HG03520 (cell line): ENCODE measurements at regions not wholly inside any gene's neighbourhood (a gene's known extent, or its start where the extent isn't known, plus 50 kb on each side); places are given as distances from the start of the nearest gene placed in this dataset.

ENCODE experiments used
- ATAC-seq: cut with Tn5 transposase; IDR thresholded peaks from one replicate; pipeline ENCODE4 v1.9.1; 2021; ENCODE audit warnings: mild to moderate bottlenecking, moderate library complexity; ENCODE audit not compliant: unreplicated experiment

DNA sequence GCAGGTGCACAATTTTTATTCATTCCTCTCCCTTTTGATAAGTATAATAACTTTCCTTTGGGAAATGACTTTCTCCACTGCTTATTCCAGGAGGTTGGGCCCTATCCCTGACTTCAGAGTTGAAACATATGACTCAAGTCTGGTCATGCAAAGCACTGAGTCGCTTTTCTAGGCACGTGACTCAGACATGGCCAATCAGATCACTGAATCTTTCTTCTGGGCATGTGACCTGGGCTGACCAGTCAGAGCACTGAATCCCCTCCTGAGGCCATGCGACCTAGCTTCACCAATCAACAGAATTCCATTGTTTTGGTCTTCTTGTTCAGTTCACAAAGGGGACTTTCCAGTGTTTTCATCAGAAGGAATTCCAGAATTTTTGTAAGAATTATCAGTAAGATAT lies 377.1 kb upstream of the KITLG start:
- ATAC-seq: no peak

DNA sequence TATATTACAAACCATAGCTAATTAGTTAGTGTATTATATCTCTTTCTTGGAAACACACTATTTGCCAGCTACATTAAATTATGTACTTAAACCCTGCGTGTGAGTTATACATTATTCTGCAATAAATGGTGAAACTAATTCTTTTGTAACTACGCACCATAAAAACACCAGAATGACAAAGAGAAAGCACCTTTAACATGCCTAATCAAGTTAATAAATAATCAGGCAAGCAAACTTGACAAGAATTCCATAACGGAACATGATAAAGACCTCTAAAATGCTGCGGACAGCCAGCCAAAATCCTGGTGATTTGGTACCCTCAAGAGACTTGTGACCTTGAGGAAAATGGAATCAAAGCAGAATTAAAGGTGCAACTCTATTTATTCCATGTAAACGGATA lies 375.3 kb upstream of the KITLG start:
- ATAC-seq: no peak

DNA sequence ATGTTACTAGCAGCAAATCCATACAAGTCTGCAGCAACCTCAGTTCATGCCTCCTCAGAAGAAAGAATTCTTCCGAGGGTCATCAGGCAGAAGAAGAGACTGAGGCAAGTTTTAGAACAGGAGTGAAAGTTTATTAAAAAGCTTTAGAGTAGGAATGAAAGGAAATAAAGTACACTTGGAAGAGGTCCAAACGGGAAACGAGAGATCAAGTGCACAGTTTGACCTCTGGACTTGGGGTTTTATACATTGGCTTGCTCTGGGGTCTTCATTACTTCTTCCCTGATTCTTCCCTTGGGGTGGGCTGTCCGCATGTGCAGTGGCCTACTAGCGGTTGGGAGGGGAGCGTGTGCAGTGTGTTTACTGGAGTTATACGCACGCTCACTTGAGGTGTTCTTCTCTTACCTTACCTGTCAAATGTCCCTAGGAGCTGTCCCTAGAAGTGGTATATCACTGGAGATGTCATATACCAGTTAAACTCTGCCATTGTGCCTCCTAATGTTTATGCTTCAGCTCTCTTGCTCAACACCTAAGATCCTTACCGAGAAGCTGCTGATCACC lies 372.8 kb upstream of the KITLG start:
- no peak for ATAC-seq

DNA sequence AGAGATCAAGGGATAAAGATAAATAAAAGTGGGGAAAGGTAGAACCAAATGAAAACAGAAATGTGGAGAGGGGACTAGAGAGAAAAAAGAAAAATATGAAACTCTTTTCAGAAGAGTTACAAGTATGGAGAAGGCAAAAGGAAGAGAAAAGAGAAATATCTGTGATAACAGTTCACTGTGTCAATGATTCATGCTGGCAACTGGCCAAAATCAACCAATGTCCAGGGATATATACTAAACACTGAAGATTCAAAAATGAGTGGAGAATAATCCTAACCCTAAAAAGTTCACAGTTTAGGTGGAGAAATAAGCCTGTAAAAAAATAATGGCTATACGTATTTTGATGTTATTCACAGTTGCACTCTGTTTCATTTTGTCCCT lies 372.3 kb upstream of the KITLG start:
- no peak for ATAC-seq

DNA sequence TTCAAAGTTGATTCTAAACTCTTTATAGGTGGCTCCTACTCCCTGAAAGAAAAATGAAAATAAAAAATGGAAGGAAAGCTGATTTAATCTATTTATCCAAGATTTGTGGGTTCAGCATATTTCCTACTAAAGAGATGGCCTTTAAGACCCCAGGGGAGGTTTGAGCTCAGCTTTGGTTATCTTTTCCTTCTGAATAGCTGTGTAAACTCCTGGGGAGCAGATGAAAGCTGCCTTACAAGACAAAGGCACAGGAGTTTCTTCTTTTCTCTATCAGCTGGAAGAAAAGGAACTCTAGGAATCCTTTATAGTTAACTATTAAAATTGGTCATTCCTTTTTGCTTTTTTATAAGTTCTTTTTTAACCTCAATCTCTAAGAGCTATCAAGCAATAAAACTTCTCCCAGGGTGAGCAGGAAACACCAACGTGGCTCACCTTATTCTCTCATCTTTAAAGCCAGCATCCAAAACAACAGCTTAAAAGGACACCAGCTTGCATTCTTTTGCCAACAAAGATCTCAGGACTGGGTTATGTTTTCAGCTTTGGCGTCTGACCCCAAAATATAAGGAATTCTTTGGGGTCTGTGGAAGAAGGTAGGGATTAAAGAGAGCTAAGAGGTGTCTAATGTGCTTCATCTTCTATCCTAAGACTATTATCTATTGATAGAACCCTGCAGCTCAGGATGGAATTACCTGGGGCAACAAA lies 371.7 kb upstream of the KITLG start:
- ATAC-seq: no peak

DNA sequence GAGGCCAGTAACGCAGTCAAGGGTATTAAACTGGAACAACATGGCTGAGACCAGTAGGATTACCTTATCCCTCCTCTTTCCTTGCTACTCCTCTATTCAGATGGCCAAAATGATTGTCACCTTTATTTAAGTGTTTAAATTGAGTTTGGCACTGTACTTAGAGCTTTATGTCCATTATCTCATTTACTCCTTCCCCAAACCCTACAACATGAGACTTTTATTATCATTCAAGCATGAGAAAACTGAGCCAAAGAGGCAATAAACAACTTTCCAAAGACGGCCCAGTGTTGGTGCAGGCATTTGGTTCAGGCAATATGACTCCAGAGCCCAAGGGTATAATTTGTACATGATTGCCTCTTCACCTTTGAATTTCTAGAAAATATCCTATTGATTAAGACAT lies 370.9 kb upstream of the KITLG start:
- no peak for ATAC-seq

DNA sequence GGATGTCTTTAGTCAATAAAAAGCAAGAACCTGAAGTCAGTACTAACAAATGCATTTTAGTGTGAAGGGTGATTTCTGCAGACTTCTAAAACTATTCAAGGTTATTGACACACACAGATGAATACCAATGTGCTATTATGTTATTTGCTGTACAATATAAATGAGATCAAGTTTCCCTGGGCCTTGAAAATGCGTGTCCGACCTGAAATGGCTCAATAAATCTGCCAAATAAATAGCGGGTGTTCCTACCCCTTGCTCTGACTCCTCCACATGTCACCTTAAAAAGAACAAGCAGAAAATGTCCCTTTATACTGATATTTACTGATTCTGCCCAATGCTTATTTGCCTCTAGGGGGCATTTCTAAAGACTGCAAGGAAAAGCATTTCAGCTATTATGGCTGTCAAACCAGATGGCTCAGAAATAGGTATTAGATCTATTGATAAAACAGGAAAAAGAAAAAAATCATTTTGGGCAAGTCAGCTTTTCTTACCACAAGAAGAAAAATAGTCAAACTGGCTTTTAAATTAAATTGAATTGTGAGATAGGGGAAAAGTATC lies 367.3 kb upstream of the KITLG start:
- ATAC-seq: no peak

DNA sequence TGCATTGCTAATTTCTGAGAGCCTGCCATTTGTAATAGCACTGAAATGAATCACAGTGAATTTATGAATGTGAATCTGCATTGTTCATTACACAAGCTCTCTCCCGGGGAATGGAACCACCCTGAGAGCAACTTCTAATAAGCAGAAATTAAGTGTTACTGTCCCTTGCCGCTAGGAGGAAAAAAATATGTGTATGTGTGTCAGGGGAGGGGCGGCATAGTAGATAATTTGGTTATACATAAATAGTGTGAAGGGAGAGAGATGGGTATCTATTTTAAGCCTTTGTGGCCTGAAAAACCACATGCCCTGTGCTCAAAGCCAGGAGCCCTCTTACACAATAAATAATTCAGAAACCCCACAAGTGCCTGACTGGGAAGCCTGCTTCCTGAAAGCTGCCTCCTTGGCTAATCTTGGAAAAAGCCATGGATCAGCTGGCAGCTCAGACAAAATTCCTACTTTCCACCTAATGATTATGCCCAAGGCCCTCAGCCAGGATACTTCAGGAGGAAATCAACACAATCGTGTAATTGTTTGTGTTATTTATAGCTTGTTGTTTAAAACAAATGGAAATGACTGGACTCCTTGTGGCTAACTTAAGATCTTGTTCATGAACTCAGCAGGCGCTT lies 366.2 kb upstream of the KITLG start:
- ATAC-seq: peak; percentile 64

DNA sequence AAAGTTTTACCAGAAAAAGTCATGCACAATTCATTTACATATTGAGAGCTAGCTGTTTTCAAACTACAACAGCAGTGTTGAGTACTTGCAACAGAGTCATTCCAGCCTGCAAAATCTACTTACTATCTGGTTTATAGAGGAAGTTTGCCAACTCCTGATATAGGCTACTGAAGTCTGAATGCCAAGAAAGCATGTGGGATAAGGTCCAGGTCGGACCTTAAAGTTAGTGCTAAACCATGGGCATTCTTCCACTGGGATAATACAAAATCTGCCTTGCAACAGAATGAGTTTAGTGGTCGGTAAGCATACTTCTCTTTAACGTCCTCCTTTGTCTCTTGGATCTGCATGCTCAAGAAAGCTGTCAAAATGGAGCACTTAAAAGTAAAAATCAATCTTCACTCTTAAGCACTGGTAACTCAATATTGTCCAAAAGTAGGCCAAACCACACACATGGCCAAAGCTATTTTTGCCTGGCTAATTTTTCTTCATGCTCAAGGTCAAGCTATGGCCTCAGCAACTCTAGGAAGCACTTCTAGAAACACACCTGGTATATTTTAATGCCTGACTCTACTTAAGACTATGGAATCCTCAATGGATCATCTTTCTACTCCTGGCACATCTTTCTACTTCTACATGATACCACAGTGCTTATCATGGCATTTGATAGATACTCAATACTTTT lies 364.9 kb upstream of the KITLG start:
- ATAC-seq: no peak

DNA sequence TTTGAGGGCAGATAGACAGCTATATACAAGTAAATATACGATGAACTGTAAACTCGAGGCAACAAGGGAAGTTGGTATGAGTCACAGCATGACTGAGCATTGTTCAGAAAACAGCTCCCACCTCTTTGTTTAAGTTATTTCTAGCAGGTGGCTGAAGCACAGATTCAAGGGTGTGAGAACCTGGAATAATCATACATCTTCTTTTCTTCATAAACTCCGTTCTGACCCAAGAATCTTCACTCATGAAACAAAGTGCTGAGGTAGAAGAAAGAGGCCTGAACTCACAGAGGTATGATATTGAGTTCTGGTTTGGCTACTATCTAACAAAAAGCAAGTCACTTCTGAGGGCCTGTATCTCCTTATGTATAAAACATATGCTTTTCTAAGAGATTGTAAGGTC lies 364.1 kb upstream of the KITLG start:
- ATAC-seq: no peak

DNA sequence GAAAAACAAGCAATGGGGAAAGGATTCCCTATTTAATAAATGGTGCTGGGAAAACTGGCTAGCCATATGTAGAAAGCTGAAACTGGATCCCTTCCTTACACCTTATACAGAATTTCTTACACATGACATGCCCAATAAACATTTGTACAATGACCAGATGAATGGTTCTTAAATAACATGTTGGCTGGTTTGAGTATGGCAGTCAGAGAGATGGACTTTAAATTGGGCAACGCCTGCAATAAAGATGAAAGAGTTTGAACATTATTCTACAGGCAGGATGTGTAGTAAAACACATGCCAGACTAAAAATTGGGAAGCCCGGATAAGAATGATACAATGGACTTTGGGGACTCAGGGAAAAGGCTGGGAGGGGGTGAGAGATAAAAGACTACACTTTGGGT lies 360.6 kb upstream of the KITLG start:
- no peak for ATAC-seq

DNA sequence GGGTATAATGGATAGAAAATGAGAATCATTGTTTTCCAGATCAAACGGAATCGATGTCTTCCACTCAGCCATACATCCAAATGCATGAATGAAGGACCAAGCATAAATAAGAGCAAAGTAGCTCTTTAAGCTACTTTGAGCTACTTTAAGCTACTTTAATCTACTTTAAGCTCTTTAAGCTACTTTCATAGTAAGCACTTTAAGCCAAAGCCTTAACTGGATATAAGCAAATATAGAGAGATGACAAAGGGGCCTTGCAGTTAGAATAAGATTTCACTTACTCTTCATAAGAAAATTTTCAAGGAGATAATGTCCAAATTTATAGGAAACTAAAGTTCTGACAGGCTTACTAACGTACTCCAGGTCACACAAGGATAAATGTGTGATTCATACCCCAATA lies 355.6 kb upstream of the KITLG start:
- no peak for ATAC-seq

DNA sequence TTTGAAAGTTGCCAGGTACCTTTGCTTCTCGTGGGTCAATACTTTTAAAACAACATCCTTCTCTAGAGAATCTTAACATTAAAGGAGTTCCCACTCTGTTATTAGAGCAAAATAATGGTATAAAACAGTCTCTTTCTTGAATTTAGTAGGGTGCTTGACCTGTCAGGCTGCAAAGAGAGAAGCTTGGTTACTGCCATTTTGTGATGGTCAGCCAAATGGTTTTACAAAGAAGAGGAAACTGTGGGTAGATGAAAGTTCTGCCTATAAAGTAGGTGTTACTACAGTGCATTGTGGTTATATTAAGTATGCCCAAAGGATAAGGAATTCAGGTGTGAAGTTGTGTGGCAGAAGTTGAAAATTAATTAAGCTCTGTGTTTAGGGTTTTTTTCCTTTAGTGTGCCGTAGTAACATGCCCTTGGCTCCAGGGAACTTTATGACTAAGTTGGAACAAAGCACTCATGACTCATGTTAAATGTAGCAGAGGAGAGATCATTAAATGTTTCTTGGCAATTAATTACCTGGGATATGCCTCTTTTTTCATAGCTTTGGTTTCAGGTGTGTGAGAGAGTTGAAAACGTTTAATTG lies 354.0 kb upstream of the KITLG start:
- no peak for ATAC-seq

DNA sequence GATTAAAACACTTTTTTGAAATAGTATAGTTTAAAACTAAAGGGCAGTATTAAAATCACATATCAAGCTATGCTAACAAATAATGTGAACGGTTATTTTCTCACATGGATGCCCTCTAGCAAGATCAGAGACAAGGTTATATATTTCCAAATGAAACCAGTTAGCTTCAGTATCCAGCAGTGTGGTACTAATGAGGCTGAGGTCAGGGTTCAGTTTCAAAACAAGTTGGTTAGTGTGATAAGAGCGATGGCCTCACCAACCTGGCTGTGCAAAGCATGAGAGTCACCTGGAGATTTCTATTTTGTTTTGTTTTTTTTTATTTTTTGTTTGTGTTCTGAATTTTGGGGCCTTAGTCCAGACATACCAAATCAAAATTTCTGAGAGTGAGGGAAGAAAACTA lies 352.2 kb upstream of the KITLG start:
- no peak for ATAC-seq

DNA sequence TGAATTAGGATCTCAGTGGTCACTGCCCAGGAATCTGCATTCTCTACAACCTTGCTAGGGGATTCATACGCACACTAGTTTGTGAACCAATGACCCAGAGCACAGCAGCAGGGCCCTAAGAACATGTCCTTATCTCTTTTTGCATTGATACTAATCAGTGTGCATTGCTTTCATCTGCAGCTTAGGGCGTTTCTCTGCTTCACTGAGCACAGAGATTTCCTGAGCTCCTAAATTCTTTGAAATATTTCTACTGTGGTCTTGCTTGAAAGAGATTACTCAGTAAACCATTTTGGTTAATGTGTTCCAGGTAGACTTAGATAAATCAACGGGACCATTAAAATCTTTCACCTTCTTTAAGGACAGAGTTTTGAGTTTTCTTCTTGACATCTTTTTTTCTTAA lies 351.3 kb upstream of the KITLG start:
- ATAC-seq: no peak

DNA sequence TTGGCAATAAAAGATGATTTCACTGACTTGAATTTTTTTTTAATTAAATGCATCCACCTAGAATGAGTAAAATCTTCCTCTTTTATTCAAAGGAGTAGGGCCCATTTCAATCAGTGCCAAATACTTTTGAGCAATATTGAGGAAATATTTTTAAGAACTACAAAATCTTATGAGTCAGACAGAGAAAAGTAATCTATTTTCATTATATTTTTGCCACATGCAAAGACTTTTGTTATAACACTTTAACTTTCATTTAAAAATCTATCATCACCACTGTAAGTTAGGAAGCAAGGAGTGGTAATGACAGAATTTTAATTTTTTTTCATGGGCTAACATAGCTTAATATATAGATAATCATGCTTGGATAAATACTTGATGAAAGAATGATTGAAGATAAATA lies 345.2 kb upstream of the KITLG start:
- no peak for ATAC-seq

DNA sequence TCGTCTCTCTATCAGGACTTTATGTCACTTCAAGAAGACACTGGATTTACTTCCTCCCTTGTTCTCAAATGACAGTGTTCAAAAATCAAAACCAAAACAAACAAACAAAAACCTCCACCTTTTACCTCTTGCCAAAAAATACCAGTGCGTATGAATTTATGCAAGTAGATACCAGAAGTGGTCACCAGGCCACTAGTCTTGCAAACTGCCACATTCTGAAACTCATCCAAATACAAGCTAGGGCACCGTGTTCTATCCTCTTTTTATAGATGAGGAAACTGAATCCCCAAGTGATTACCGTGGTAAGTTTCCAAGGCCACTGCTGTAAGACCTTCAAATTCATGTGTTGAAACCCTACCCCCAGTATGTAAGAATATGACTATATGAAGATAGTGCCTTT lies 343.9 kb upstream of the KITLG start:
- ATAC-seq: no peak

DNA sequence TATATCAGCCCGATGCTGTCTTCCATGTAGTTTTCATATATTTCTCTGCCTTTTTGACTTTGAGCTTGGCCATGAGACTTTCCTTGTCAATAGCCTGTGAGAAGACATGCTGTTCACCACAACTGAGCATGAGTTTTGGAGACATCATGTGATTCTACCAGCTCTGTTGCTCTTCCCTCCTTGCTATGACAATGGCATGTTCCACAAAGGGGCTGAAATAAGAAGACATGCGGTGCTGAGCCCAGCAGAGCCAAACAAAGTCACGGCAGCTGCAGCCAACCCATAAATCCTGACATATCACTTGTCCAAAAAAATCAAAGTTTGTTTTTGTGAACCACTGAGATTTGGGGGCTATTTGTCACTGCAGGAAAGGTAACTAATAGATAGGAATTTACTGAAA lies 343.4 kb upstream of the KITLG start:
- no peak for ATAC-seq

DNA sequence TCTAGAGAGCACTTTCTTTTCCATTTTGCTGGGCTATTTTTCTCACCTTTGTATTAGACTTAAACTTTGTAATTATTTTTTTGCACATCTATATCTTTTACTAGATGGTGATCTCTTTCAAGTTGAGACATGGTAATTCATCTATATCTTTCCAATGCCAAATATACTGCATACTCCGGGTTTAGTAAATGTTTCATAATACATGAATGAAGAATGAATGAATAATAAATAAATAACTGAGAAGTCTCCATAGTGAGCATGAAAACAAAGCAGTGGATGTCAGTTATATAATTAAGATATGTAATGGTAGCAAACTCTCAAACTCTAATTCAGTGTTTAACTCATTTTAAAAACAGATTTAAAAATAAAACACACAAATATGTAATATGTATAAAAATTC lies 342.5 kb upstream of the KITLG start:
- no peak for ATAC-seq

DNA sequence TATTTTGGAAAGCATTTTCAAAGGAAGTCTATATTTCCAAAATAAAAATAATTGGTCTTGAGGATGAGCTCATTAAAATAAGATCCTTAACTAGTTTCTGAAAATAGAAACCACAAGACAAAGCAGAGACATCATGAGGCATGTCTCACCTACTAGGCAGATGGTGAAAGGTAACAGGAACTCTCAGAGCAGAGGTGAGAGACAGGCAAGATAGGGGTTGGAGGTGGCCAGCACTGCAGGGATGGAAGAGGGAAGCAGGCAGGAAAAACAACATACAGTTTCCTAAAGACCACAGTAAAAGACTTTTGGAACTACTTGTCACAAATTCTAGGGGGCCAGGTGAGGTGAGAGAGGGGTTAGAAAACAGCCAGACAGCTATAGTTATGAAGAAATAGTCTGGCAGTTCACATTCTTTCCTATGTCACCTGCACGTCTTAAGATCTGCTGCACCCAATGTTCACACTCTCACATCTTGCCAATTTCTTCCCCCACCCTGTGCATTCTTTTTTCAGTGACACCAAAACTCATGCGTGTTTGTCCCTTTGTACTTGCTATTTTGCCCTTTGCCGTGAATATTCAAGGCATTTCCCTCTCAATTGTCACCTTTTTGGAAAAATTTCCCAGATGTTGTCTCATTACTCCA lies 341.7 kb upstream of the KITLG start:
- ATAC-seq: no peak

DNA sequence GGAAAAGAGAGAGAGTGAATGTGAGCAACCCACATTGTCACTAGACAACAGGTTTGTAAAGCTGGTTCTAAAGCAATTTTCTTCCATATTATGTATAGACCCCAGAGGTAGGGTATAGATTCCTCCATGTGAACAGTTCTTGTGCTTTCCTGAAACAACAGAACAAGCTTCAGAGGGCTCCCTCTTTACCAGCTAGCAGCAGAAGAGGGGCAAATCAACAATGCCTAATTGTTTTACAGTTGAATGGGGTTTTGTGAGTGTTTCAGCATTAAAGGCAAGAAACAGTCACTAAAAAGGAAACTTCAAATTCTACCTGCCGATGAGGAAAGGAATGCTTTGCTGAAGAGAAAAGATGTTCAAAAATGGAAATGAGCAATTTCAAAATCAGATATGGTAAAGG lies 341.2 kb upstream of the KITLG start:
- no peak for ATAC-seq
